Prostate gland (tissue), 2 donors: ENCODE measurements at regions not wholly inside any gene's neighbourhood (a gene's known extent, or its start where the extent isn't known, plus 50 kb on each side); places are given as distances from the start of the nearest gene placed in this dataset.

Experiments used
- POLR2A ChIP-seq: fragments of 450-650 bp; IDR thresholded peaks from one replicate; pipeline ENCODE4 v1.6.1; 2016; ENCODE audit warnings: antibody characterized with exemption, mild to moderate bottlenecking
- POLR2AphosphoS5 ChIP-seq: sonication (generic); formaldehyde crosslinking; IDR thresholded peaks from one replicate; pipeline ENCODE4 v1.6.1; 2017; ENCODE audit warnings: antibody characterized with exemption
- TF ChIP-seq, protein P1 (sequence below), 4 experiments: fragments of 200-600 bp in 2 of 4; fragments of 450-650 bp in 2 of 4; sonication (generic) in 2 of 4; IDR thresholded peaks; 1 replicate in 3 of 4; 2 replicates in 1 of 4; pipeline ENCODE4 v1.5.1; 2016 to 2019; ENCODE audit warnings: antibody characterized with exemption in 4 of 4, mild to moderate bottlenecking in 2 of 4, moderate library complexity in 2 of 4

DNA sequence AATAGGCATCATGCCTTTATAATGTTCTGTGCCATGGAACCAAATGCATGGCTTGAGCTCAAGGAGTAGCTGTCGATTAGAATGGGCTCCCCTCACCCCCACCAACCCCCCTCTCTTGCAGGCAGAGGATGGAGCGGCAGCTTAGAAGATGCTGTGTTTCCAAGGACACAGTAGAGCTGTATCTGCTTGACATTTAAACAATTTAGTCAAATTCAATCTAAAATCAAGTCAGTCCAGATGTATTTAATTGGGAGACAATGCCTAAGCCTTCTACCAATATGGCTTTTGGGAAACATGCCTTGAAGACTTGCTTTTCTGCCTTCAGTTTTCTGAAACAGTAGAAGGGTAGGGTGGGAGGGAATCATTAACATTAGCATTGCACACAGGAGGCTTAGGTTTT is 497.1 kb upstream of the NRP1 start:
- TF ChIP-seq, protein P1, sequence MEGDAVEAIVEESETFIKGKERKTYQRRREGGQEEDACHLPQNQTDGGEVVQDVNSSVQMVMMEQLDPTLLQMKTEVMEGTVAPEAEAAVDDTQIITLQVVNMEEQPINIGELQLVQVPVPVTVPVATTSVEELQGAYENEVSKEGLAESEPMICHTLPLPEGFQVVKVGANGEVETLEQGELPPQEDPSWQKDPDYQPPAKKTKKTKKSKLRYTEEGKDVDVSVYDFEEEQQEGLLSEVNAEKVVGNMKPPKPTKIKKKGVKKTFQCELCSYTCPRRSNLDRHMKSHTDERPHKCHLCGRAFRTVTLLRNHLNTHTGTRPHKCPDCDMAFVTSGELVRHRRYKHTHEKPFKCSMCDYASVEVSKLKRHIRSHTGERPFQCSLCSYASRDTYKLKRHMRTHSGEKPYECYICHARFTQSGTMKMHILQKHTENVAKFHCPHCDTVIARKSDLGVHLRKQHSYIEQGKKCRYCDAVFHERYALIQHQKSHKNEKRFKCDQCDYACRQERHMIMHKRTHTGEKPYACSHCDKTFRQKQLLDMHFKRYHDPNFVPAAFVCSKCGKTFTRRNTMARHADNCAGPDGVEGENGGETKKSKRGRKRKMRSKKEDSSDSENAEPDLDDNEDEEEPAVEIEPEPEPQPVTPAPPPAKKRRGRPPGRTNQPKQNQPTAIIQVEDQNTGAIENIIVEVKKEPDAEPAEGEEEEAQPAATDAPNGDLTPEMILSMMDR (IDR thresholded peaks at IDR 0.05), result no peak
- no peak for TF ChIP-seq POLR2A
- TF ChIP-seq POLR2AphosphoS5, result no peak
